Naive thymus-derived CD8-positive, alpha-beta T cell (primary cell): ENCODE measurements at regions not wholly inside any gene's neighbourhood (a gene's known extent, or its start where the extent isn't known, plus 50 kb on each side); places are given as distances from the start of the nearest gene placed in this dataset.
"Not testable (repeated sequence)": the region's sequence is repeated elsewhere in the genome, so short reads cannot be mapped to it uniquely, and the experiment has no call there.

Experiments used
- ATAC-seq, 2 donors: fragments of 150-1000 bp; cut with Tn5 transposase in 1 of 2; sonication (Bioruptor Pico), chemical (Tn5 transposase) in 1 of 2; 1 replicate in 1 of 2; 2 replicates in 1 of 2; pipeline ENCODE4 v1.10.0; 2021; ENCODE audit warnings: mild to moderate bottlenecking in 2 of 2, moderate library complexity in 2 of 2
- POLR2A ChIA-PET: fragments of 350-600 bp; sonication (Branson Sonifier 250); formaldehyde crosslinking; loops from one replicate; lab custom pipeline; 2021; ENCODE audit warnings: antibody characterized with exemption; lab: Charles Lee
- DNase-seq, 10 donors: peaks; one replicate each; pipeline versions ENCODE4 v3.0.0 to v3.0.0-alpha.2; 2020 to 2022
- H3K27ac Mint-ChIP-seq, 10 donors: one replicate each; pipeline ENCODE4 v1.8.0; 2020 to 2022; ENCODE audit warnings: mild to moderate bottlenecking in 10 of 10, mixed read lengths in 10 of 10, moderate library complexity in 4 of 10, inconsistent platforms in 1 of 10
- H3K27me3 Mint-ChIP-seq, 5 donors: one replicate each; pipeline ENCODE4 v1.8.0; 2021 to 2022; ENCODE audit warnings: mixed read lengths in 5 of 5
- H3K36me3 Mint-ChIP-seq, 3 donors: one replicate each; pipeline ENCODE4 v1.8.0; 2020 to 2022; ENCODE audit warnings: mixed read lengths in 3 of 3, mild to moderate bottlenecking in 2 of 3, inconsistent platforms in 1 of 3
- H3K4me1 Mint-ChIP-seq, 4 donors: one replicate each; pipeline ENCODE4 v1.8.0; 2021 to 2022; ENCODE audit warnings: mixed read lengths in 4 of 4
- H3K4me3 Mint-ChIP-seq, 10 donors: one replicate each; pipeline ENCODE4 v1.8.0; 2020 to 2022; ENCODE audit warnings: mild to moderate bottlenecking in 10 of 10, mixed read lengths in 10 of 10, moderate library complexity in 6 of 10, inconsistent platforms in 1 of 10
- H3K9me3 Mint-ChIP-seq, 9 donors: one replicate each; pipeline ENCODE4 v1.8.0; 2020 to 2022; ENCODE audit warnings: mixed read lengths in 9 of 9, mild to moderate bottlenecking in 3 of 9, inconsistent platforms in 1 of 9, moderate library complexity in 1 of 9

GRCh38 chr6:103516336-103516735, 1343.4 kb downstream of the HACE1 start:
- Mint-ChIP-seq H3K4me1 (no peaks in the 10 kb centered on the region), H3K27ac (no peak overlapping the region), H3K36me3 (no peaks in the 10 kb centered on the region), H3K4me3 (no peak overlapping the region), H3K9me3 (peaks cover 0 to 6% (median 0%) of the 10 kb centered on the region in 9 donors), H3K27me3 (no peaks in the 10 kb centered on the region)
- ATAC-seq: no peak
- POLR2A ChIA-PET: no interaction called here
- no peak for DNase-seq

GRCh38 chr6:103507052-103507451, 1352.7 kb downstream of the HACE1 start:
- Mint-ChIP-seq H3K27ac (no peak overlapping the region), H3K27me3 (no peaks in the 10 kb centered on the region), H3K4me1 (no peaks in the 10 kb centered on the region)

GRCh38 chr6:103505155-103505518, 1354.6 kb downstream of the HACE1 start:
- Mint-ChIP-seq H3K36me3 (no peaks in the 10 kb centered on the region), H3K4me1 (no peaks in the 10 kb centered on the region), H3K27me3 (no peaks in the 10 kb centered on the region), H3K4me3 (no peak overlapping the region), H3K9me3 (peaks cover 0 to 20% (median 0%) of the 10 kb centered on the region in 9 donors), H3K27ac (no peak overlapping the region)
- POLR2A ChIA-PET: no interaction called here
- ATAC-seq (no peak), DNase-seq (no peak)

More at GRCh38 chr6:103507052-103507451, 1352.7 kb downstream of the HACE1 start:
- Mint-ChIP-seq H3K36me3 (no peaks in the 10 kb centered on the region), H3K9me3 (peaks cover 0 to 20% (median 0%) of the 10 kb centered on the region in 9 donors), H3K4me3 (no peak overlapping the region)
- no peak for DNase-seq
- POLR2A ChIA-PET: no interaction called here
- no peak for ATAC-seq

- H3K36me3 Mint-ChIP-seq: no peaks in the 10 kb centered on the region
- no peaks in the 10 kb centered on the region for H3K27me3 Mint-ChIP-seq
- H3K27ac Mint-ChIP-seq: no peak overlapping the region
- ATAC-seq: no peak
- no peak for DNase-seq
- POLR2A ChIA-PET: no interaction called here
- H3K4me1 Mint-ChIP-seq: no peaks in the 10 kb centered on the region
- peaks cover 0 to 16% (median 0%) of the 10 kb centered on the region in 9 donors for H3K9me3 Mint-ChIP-seq
- no peak overlapping the region for H3K4me3 Mint-ChIP-seq
Observed at GRCh38 chr6:103504501-103505154, 1355.1 kb downstream of the HACE1 start.

GRCh38 chr6:103496588-103496987, 1363.1 kb downstream of the HACE1 start:
- ATAC-seq, H3K27me3 Mint-ChIP-seq, H3K4me3 Mint-ChIP-seq, H3K36me3 Mint-ChIP-seq, H3K27ac Mint-ChIP-seq, DNase-seq, H3K4me1 Mint-ChIP-seq, POLR2A ChIA-PET: not testable (repeated sequence)
- peaks cover 0 to 13% (median 5%) of the 10 kb centered on the region in 9 donors for H3K9me3 Mint-ChIP-seq

- ATAC-seq (no peak), DNase-seq (no peak)
- no peaks in the 10 kb centered on the region for H3K36me3 Mint-ChIP-seq
- no peak overlapping the region for H3K4me3 Mint-ChIP-seq
- POLR2A ChIA-PET: no interaction called here
- no peak overlapping the region for H3K27ac Mint-ChIP-seq
- H3K4me1 Mint-ChIP-seq: no peaks in the 10 kb centered on the region
- H3K9me3 Mint-ChIP-seq: peaks cover 0 to 11% (median 2%) of the 10 kb centered on the region in 9 donors
- no peaks in the 10 kb centered on the region for H3K27me3 Mint-ChIP-seq
Observed at GRCh38 chr6:103456652-103457051, 1403.1 kb downstream of the HACE1 start.

GRCh38 chr6:103455275-103455674, 1404.4 kb downstream of the HACE1 start:
- POLR2A ChIA-PET: no interaction called here
- Mint-ChIP-seq H3K4me3 (no peak overlapping the region), H3K9me3 (peaks cover 0 to 9% (median 1%) of the 10 kb centered on the region in 9 donors), H3K4me1 (no peaks in the 10 kb centered on the region), H3K27ac (no peak overlapping the region), H3K36me3 (no peaks in the 10 kb centered on the region), H3K27me3 (no peaks in the 10 kb centered on the region)
- ATAC-seq (no peak), DNase-seq (no peak)

- no peak for DNase-seq
- Mint-ChIP-seq H3K9me3 (peaks cover 0 to 5% (median 0%) of the 10 kb centered on the region in 9 donors), H3K27me3 (no peaks in the 10 kb centered on the region), H3K4me1 (no peaks in the 10 kb centered on the region), H3K27ac (no peak overlapping the region), H3K4me3 (no peak overlapping the region), H3K36me3 (no peaks in the 10 kb centered on the region)
- ATAC-seq: no peak
- POLR2A ChIA-PET: no interaction called here
Observed at GRCh38 chr6:103409475-103409874, 1450.2 kb downstream of the HACE1 start.

GRCh38 chr6:103405321-103405720, 1454.4 kb downstream of the HACE1 start:
- Mint-ChIP-seq H3K4me3 (no peak overlapping the region), H3K4me1 (no peaks in the 10 kb centered on the region), H3K9me3 (peaks cover 0 to 16% (median 3%) of the 10 kb centered on the region in 9 donors), H3K27me3 (no peaks in the 10 kb centered on the region), H3K27ac (no peak overlapping the region), H3K36me3 (peaks cover 0 to 6% (median 0%) of the 10 kb centered on the region in 3 donors)
- POLR2A ChIA-PET: no interaction called here
- ATAC-seq (no peak), DNase-seq (no peak)

GRCh38 chr6:103404799-103405198, 1454.9 kb downstream of the HACE1 start:
- ATAC-seq: no peak

GRCh38 chr6:103396768-103397167, 1463.0 kb downstream of the HACE1 start:
- H3K9me3 Mint-ChIP-seq: peaks cover 6 to 48% (median 17%) of the 10 kb centered on the region in 9 donors
- POLR2A ChIA-PET: no interaction called here
- ATAC-seq (no peak), DNase-seq (peak in 1 of 10 donors; percentile 58)
- no peaks in the 10 kb centered on the region for H3K27me3 Mint-ChIP-seq
- no peak overlapping the region for H3K27ac Mint-ChIP-seq
- no peaks in the 10 kb centered on the region for H3K36me3 Mint-ChIP-seq
- no peaks in the 10 kb centered on the region for H3K4me1 Mint-ChIP-seq
- no peak overlapping the region for H3K4me3 Mint-ChIP-seq

More at GRCh38 chr6:103404799-103405198, 1454.9 kb downstream of the HACE1 start:
- peak in 1 of 10 donors; percentile 45 for DNase-seq
- Mint-ChIP-seq H3K27me3 (no peaks in the 10 kb centered on the region), H3K36me3 (peaks cover 0 to 6% (median 0%) of the 10 kb centered on the region in 3 donors), H3K9me3 (peaks cover 0 to 16% (median 3%) of the 10 kb centered on the region in 9 donors), H3K4me3 (no peak overlapping the region), H3K27ac (no peak overlapping the region), H3K4me1 (no peaks in the 10 kb centered on the region)
- POLR2A ChIA-PET: no interaction called here

GRCh38 chr6:103379272-103379671, 1480.4 kb downstream of the HACE1 start:
- no peak overlapping the region for H3K27ac Mint-ChIP-seq
- no peaks in the 10 kb centered on the region for H3K4me1 Mint-ChIP-seq
- DNase-seq (no peak), ATAC-seq (no peak)
- peaks cover 0 to 9% (median 2%) of the 10 kb centered on the region in 9 donors for H3K9me3 Mint-ChIP-seq
- no peak overlapping the region for H3K4me3 Mint-ChIP-seq
- no peaks in the 10 kb centered on the region for H3K27me3 Mint-ChIP-seq
- POLR2A ChIA-PET: no interaction called here
- H3K36me3 Mint-ChIP-seq: peaks cover 0 to 1% (median 0%) of the 10 kb centered on the region in 3 donors

- POLR2A ChIA-PET: no interaction called here
- Mint-ChIP-seq H3K36me3 (no peaks in the 10 kb centered on the region), H3K9me3 (peaks cover 0 to 16% (median 2%) of the 10 kb centered on the region in 9 donors), H3K4me3 (no peak overlapping the region), H3K27ac (no peak overlapping the region), H3K4me1 (no peaks in the 10 kb centered on the region), H3K27me3 (no peaks in the 10 kb centered on the region)
- ATAC-seq (no peak), DNase-seq (no peak)
Observed at GRCh38 chr6:103367212-103367611, 1492.5 kb downstream of the HACE1 start.

- DNase-seq (no peak), ATAC-seq (no peak)
- Mint-ChIP-seq H3K27ac (no peak overlapping the region), H3K4me3 (no peak overlapping the region), H3K27me3 (no peaks in the 10 kb centered on the region), H3K36me3 (no peaks in the 10 kb centered on the region), H3K4me1 (no peaks in the 10 kb centered on the region), H3K9me3 (peaks cover 0 to 18% (median 5%) of the 10 kb centered on the region in 9 donors)
- POLR2A ChIA-PET: no interaction called here
Observed at GRCh38 chr6:103356531-103356930, 1503.2 kb downstream of the HACE1 start.
